OCI-LY7 (cell line): ENCODE measurements at regions not wholly inside any gene's neighbourhood (a gene's known extent, or its start where the extent isn't known, plus 50 kb on each side); places are given as distances from the start of the nearest gene placed in this dataset.
A peak's percentile ranks its signal among the peaks of the same experiment; 100 is the strongest.

Source experiments
- BruUV-seq: library from RNA; stranded (reverse); fragments of 400-500 nt; replicated peaks from 2 replicates; lab custom pipeline; 2021; lab: Mats Ljungman, UMichigan
- CTCF ChIA-PET: fragments of 300-600 bp; sonication (Branson Sonifier 250); formaldehyde crosslinking; loops from one replicate; lab custom pipeline; 2022; ENCODE audit warnings: antibody characterized with exemption; ENCODE audit not compliant: unreplicated experiment; lab: Charles Lee
- POLR2A ChIA-PET: fragments of 300-600 bp; sonication (Branson Sonifier 250); formaldehyde crosslinking; loops from one replicate; lab custom pipeline; 2022; ENCODE audit warnings: antibody characterized with exemption; lab: Charles Lee
- DNase-seq: peaks from one replicate; pipeline ENCODE4 v3.0.0-alpha.2; 2015; ENCODE audit warnings: low spot score
- H2AFZ ChIP-seq: fragments of 200-600 bp; sonication (generic), shearing (Covaris generic); 2 replicates; pipeline ENCODE4 v1.6.1; 2014; ENCODE audit warnings: mild to moderate bottlenecking, antibody characterized with exemption, low read length, moderate library complexity
- H3K27ac ChIP-seq: fragments of 200-600 bp; sonication (generic); 2 replicates; pipeline ENCODE4 v1.5.1; 2014; ENCODE audit warnings: mixed run types, low read depth, mild to moderate bottlenecking, moderate library complexity, low read length, inconsistent platforms; ENCODE audit not compliant: poor library complexity, severe bottlenecking
- H3K36me3 ChIP-seq: fragments of 200-600 bp; sonication (generic); 2 replicates; pipeline ENCODE4 v1.6.1; 2014; ENCODE audit warnings: mild to moderate bottlenecking, antibody characterized with exemption, low read length, moderate library complexity, mixed read lengths; ENCODE audit not compliant: insufficient read depth
- H3K4me1 ChIP-seq: fragments of 200-600 bp; sonication (generic); 2 replicates; pipeline ENCODE4 v1.5.1; 2014; ENCODE audit warnings: mild to moderate bottlenecking, low read length; ENCODE audit not compliant: insufficient read depth, poor library complexity, severe bottlenecking
- H3K4me2 ChIP-seq: fragments of 200-600 bp; sonication (generic); 2 replicates; pipeline ENCODE4 v1.6.1; 2014; ENCODE audit warnings: mild to moderate bottlenecking, low read length
- H3K4me3 ChIP-seq: fragments of 200-600 bp; sonication (generic); 2 replicates; pipeline ENCODE4 v1.5.1; 2014; ENCODE audit warnings: mild to moderate bottlenecking, low read depth, low read length; ENCODE audit not compliant: poor library complexity, severe bottlenecking
- H3K79me2 ChIP-seq: fragments of 200-600 bp; sonication (generic); 2 replicates; pipeline ENCODE4 v1.6.1; 2016; ENCODE audit warnings: low read depth, mild to moderate bottlenecking, low read length, moderate library complexity, mixed read lengths; ENCODE audit not compliant: insufficient read depth
- H3K9me2 ChIP-seq: fragments of 200-600 bp; sonication (generic); 2 replicates; pipeline ENCODE4 v1.6.1; 2016; ENCODE audit warnings: mild to moderate bottlenecking, low read length, mixed read lengths; ENCODE audit not compliant: insufficient read depth
- H3K9me3 ChIP-seq: fragments of 200-600 bp; sonication (generic); 2 replicates; pipeline ENCODE4 v1.6.1; 2014; ENCODE audit warnings: mild to moderate bottlenecking, mixed run types, low read length, mixed read lengths
- H4K20me1 ChIP-seq: fragments of 200-600 bp; sonication (generic); 2 replicates; pipeline ENCODE4 v1.6.1; 2014; ENCODE audit warnings: mild to moderate bottlenecking, antibody characterized with exemption, low read length, moderate library complexity, mixed read lengths; ENCODE audit not compliant: insufficient read depth
- EZH2phosphoT487 ChIP-seq: fragments of 200-600 bp; sonication (generic); IDR thresholded peaks from 2 replicates; pipeline ENCODE4 v1.6.1; 2018; ENCODE audit warnings: low read depth, borderline replicate concordance, mild to moderate bottlenecking, mixed run types, antibody characterized with exemption, low read length, moderate library complexity, mixed read lengths
- intact Hi-C: fragments of 100-400 bp; cut with micrococcal nuclease; formaldehyde crosslinking; loops from one replicate; pipeline ENCODE4 v1.10.0; 2022; ENCODE audit not compliant: unreplicated experiment
- TF ChIP-seq, protein P1 (sequence below): fragments of 200-600 bp; sonication (generic); conservative IDR thresholded peaks from 2 replicates; pipeline ENCODE4 v1.5.1; 2014; ENCODE audit warnings: mild to moderate bottlenecking, antibody characterized with exemption, low read length, moderate library complexity, mixed read lengths

DNA sequence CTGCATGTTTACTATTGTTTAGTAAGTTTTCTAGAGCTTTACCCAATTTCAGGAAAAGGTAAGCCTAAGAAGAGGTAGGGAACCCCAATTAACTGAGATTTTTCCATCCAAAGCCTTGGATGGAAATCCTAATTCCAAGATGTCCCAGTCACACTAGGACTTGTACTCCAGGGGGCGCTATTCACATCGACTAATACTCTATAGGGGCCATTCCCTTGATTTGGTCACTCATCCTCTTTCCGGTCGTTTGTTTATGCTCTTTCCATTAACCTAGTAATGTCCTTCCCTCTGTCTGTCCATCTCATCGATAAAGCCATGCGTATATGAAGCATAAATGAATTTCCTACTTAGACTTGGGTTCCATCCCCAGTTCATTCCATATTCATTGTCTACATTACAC, 80.8 kb upstream of the FUCA2 start:
- Histone ChIP-seq H2AFZ (no peak overlapping the region), H4K20me1 (no peaks in the 10 kb centered on the region), H3K4me2 (no peak overlapping the region), H3K9me2 (no peaks in the 10 kb centered on the region), H3K79me2 (no peaks in the 10 kb centered on the region), H3K4me1 (no peaks in the 10 kb centered on the region), H3K27ac (no peak overlapping the region), H3K4me3 (no peak overlapping the region), H3K36me3 (no peaks in the 10 kb centered on the region), H3K9me3 (no peaks in the 10 kb centered on the region)
- DNase-seq = no peak
- POLR2A ChIA-PET = no interaction called here
- BruUV-seq = no TSS peak
- intact Hi-C loops = no loop called here
- TF ChIP-seq, protein P1, sequence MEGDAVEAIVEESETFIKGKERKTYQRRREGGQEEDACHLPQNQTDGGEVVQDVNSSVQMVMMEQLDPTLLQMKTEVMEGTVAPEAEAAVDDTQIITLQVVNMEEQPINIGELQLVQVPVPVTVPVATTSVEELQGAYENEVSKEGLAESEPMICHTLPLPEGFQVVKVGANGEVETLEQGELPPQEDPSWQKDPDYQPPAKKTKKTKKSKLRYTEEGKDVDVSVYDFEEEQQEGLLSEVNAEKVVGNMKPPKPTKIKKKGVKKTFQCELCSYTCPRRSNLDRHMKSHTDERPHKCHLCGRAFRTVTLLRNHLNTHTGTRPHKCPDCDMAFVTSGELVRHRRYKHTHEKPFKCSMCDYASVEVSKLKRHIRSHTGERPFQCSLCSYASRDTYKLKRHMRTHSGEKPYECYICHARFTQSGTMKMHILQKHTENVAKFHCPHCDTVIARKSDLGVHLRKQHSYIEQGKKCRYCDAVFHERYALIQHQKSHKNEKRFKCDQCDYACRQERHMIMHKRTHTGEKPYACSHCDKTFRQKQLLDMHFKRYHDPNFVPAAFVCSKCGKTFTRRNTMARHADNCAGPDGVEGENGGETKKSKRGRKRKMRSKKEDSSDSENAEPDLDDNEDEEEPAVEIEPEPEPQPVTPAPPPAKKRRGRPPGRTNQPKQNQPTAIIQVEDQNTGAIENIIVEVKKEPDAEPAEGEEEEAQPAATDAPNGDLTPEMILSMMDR = peak; percentile 68
- no peak for TF ChIP-seq EZH2phosphoT487
- CTCF ChIA-PET = no interaction called here

DNA sequence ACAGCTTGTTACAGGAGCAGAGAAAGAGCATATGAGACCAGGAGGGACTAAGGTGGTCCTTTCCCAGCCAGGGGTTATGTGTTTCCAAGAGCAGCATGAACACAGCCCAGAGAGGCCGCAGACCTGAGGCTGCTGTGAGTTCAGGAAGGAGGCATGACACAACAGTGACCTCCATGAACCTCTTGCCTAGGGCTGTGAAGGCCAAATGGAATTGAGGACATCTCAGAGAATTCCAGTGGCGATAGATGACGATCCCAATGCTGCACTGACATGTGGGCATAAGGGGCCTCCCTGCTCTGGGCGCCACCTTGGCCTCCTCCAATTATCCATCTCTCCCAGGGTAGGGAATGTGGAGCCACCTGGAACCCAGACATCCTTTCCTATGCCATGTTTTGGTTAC, 79.9 kb upstream of the FUCA2 start:
- Histone ChIP-seq H2AFZ (no peak overlapping the region), H3K9me3 (no peaks in the 10 kb centered on the region), H3K4me2 (no peak overlapping the region), H3K9me2 (no peaks in the 10 kb centered on the region), H3K36me3 (no peaks in the 10 kb centered on the region), H3K4me1 (no peaks in the 10 kb centered on the region), H3K4me3 (no peak overlapping the region), H4K20me1 (no peaks in the 10 kb centered on the region), H3K79me2 (no peaks in the 10 kb centered on the region), H3K27ac (no peak overlapping the region)
- no peak for DNase-seq
- BruUV-seq = no TSS peak
- intact Hi-C loops = no loop called here
- ChIA-PET CTCF (no interaction called here), POLR2A (no interaction called here)
- no peak for TF ChIP-seq EZH2phosphoT487
- TF ChIP-seq, protein P1 = no peak

DNA sequence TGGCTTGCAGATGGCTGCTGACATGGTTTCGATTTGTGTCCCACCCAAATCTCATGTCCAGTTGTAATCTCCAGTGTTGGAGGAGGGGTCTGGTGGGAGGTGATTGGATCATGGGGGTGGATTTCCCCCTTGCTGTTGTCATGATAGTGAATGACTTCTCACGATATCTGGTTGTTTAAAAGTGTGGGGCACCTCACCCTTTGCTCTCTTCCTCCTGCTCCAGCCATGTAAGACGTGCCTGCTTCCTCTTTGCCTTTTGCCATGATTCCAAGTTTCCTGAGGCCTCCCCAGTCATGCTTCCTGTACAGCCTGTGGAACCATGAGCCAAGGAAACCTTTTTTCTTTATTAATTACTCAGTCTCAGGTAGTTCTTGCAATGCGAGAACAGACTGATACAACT, 77.6 kb upstream of the FUCA2 start:
- Histone ChIP-seq H3K4me1 (no peaks in the 10 kb centered on the region), H3K4me2 (no peak overlapping the region), H3K36me3 (no peaks in the 10 kb centered on the region), H3K27ac (no peak overlapping the region), H2AFZ (no peak overlapping the region), H3K79me2 (no peaks in the 10 kb centered on the region), H3K9me2 (no peaks in the 10 kb centered on the region), H4K20me1 (no peaks in the 10 kb centered on the region), H3K9me3 (no peaks in the 10 kb centered on the region), H3K4me3 (no peak overlapping the region)
- intact Hi-C loops = no loop called here
- no TSS peak for BruUV-seq
- ChIA-PET POLR2A (interaction anchor here (0.6 to 1.1 kb wide), 2 partner anchors 13 to 786 kb away, joined by 4 read pairs; no protein-coding TSS in a partner anchor), CTCF (no interaction called here)
- no peak for DNase-seq
- TF ChIP-seq, protein P1 = no peak
- no peak for TF ChIP-seq EZH2phosphoT487
